ENCODE measurements at regions not wholly inside any gene's neighbourhood (a gene's known extent, or its start where the extent isn't known, plus 50 kb on each side); places are given as distances from the start of the nearest gene placed in this dataset.

DNA sequence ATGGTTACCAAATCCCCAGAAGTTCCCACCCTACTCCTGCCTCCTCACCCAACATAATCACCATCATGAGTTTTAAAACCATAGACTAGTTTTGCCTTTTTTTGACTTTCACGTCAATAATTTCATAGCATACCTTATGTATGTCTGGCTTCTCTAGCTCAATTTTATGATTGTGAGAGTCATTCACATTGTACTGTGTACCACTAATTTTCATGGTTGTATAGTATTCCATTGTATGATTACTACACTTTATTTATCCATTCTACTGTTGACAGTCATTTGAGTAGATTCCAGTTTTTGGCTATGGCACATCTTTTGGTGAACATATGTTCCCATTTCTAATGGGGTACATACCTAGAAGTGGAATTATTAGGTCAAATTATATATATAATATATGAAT lies 195.3 kb upstream of the TCF21 start:
- DNase-seq: no peak
- Histone ChIP-seq H2BK5ac (ENCODE audit: low read depth, low read length, poor library complexity) (no peak overlapping the region), H4K8ac (ENCODE audit: low read depth, low read length) (no peak overlapping the region), H2AFZ (ENCODE audit: insufficient read depth, low read length, poor library complexity) (no peak overlapping the region), H3K79me1 (ENCODE audit: low read length) (no peaks in the 10 kb centered on the region), H3K23ac (ENCODE audit: low read length) (no peak overlapping the region), H3K18ac (ENCODE audit: low read length) (no peak overlapping the region), H3K4me1 (ENCODE audit: control insufficient read depth in 1 of 2, insufficient read depth in 2 of 2, low read length in 2 of 2) (no peaks in the 10 kb centered on the region), H3K14ac (ENCODE audit: low read length) (no peak overlapping the region), H3K27ac (ENCODE audit: low read depth, low read length) (no peak overlapping the region), H4K12ac (ENCODE audit: low read depth, low read length) (no peak overlapping the region), H3K4me3 (ENCODE audit: low read depth, low read length) (no peak overlapping the region), H3K27me3 (ENCODE audit: insufficient read depth, low read length) (no peaks in the 10 kb centered on the region), H2AK5ac (ENCODE audit: low read length) (no peak overlapping the region), H4K91ac (ENCODE audit: low read depth, low read length) (no peak overlapping the region), H2BK120ac (ENCODE audit: insufficient read depth, low read length, poor library complexity) (no peak overlapping the region), H3K4ac (ENCODE audit: low read depth, low read length) (no peak overlapping the region), H3K9ac (ENCODE audit: low read length) (no peak overlapping the region), H3K4me2 (ENCODE audit: low read length) (no peak overlapping the region), H3K79me2 (ENCODE audit: control insufficient read depth, insufficient read depth, low read length, poor library complexity) (no peaks in the 10 kb centered on the region), H3K9me3 (ENCODE audit: insufficient read depth, low read depth, low read length) (no peaks in the 10 kb centered on the region), H2BK12ac (ENCODE audit: low read length) (no peak overlapping the region), H3K36me3 (ENCODE audit: control insufficient read depth in 1 of 2, insufficient read depth in 2 of 2, low read length in 2 of 2) (no peaks in the 10 kb centered on the region)
- WGBS (ENCODE audit: extremely low coverage, insufficient coverage, insufficient read length): no CpG with 5 or more reads among the region's 1 CpG

DNA sequence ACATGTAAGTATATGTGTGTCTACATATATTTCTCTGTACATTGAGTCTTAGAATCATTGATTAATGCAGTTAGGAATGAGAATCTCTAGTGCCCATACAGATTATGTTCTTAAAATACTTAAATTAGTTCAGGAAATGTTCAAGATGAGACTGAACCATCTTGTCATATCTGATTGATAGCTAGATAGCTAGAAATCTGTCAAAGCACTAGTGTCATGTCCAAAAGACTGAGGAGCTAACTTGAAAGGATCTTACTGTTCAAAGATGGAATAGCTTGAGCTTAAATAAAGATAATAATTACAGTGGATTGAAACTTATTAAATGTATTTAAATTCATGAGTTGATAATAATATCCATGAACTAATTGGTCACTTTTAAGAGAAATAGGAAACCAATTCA lies 191.7 kb upstream of the TCF21 start:
- H3K18ac ChIP-seq (ENCODE audit: low read length): no peak overlapping the region
- no peak overlapping the region for H3K23ac ChIP-seq (ENCODE audit: low read length)
- H3K9me3 ChIP-seq (ENCODE audit: insufficient read depth, low read depth, low read length): no peaks in the 10 kb centered on the region
- no peak overlapping the region for H3K4ac ChIP-seq (ENCODE audit: low read depth, low read length)
- no peaks in the 10 kb centered on the region for H3K36me3 ChIP-seq (ENCODE audit: control insufficient read depth in 1 of 2, insufficient read depth in 2 of 2, low read length in 2 of 2)
- no peak overlapping the region for H2AK5ac ChIP-seq (ENCODE audit: low read length)
- H3K79me1 ChIP-seq (ENCODE audit: low read length): no peaks in the 10 kb centered on the region
- H2BK12ac ChIP-seq (ENCODE audit: low read length): no peak overlapping the region
- no peak for DNase-seq
- H3K14ac ChIP-seq (ENCODE audit: low read length): no peak overlapping the region
- H4K91ac ChIP-seq (ENCODE audit: low read depth, low read length): no peak overlapping the region
- no peaks in the 10 kb centered on the region for H3K4me1 ChIP-seq (ENCODE audit: control insufficient read depth in 1 of 2, insufficient read depth in 2 of 2, low read length in 2 of 2)
- no peak overlapping the region for H2BK5ac ChIP-seq (ENCODE audit: low read depth, low read length, poor library complexity)
- H3K27me3 ChIP-seq (ENCODE audit: insufficient read depth, low read length): no peaks in the 10 kb centered on the region
- no peak overlapping the region for H3K4me2 ChIP-seq (ENCODE audit: low read length)
- H3K9ac ChIP-seq (ENCODE audit: low read length): no peak overlapping the region
- no peak overlapping the region for H3K27ac ChIP-seq (ENCODE audit: low read depth, low read length)
- no peak overlapping the region for H4K8ac ChIP-seq (ENCODE audit: low read depth, low read length)
- H2BK120ac ChIP-seq (ENCODE audit: insufficient read depth, low read length, poor library complexity): no peak overlapping the region
- H2AFZ ChIP-seq (ENCODE audit: insufficient read depth, low read length, poor library complexity): no peak overlapping the region
- no peaks in the 10 kb centered on the region for H3K79me2 ChIP-seq (ENCODE audit: control insufficient read depth, insufficient read depth, low read length, poor library complexity)
- no peak overlapping the region for H3K4me3 ChIP-seq (ENCODE audit: low read depth, low read length)
- no peak overlapping the region for H4K12ac ChIP-seq (ENCODE audit: low read depth, low read length)

GRCh38 chr6:133697666-133698065 lies 191.2 kb upstream of the TCF21 start:
- Histone ChIP-seq H3K4me2 (ENCODE audit: low read length) (no peak overlapping the region), H2AK5ac (ENCODE audit: low read length) (no peak overlapping the region), H3K18ac (ENCODE audit: low read length) (no peak overlapping the region), H3K9me3 (ENCODE audit: insufficient read depth, low read depth, low read length) (no peaks in the 10 kb centered on the region), H2AFZ (ENCODE audit: insufficient read depth, low read length, poor library complexity) (no peak overlapping the region), H2BK5ac (ENCODE audit: low read depth, low read length, poor library complexity) (no peak overlapping the region), H2BK12ac (ENCODE audit: low read length) (no peak overlapping the region), H3K27me3 (ENCODE audit: insufficient read depth, low read length) (no peaks in the 10 kb centered on the region), H3K9ac (ENCODE audit: low read length) (no peak overlapping the region), H3K79me1 (ENCODE audit: low read length) (no peaks in the 10 kb centered on the region), H3K4me3 (ENCODE audit: low read depth, low read length) (no peak overlapping the region), H4K8ac (ENCODE audit: low read depth, low read length) (no peak overlapping the region), H3K27ac (ENCODE audit: low read depth, low read length) (no peak overlapping the region), H3K4ac (ENCODE audit: low read depth, low read length) (no peak overlapping the region), H3K4me1 (ENCODE audit: control insufficient read depth in 1 of 2, insufficient read depth in 2 of 2, low read length in 2 of 2) (no peaks in the 10 kb centered on the region), H2BK120ac (ENCODE audit: insufficient read depth, low read length, poor library complexity) (no peak overlapping the region), H3K14ac (ENCODE audit: low read length) (no peak overlapping the region), H4K12ac (ENCODE audit: low read depth, low read length) (no peak overlapping the region), H3K79me2 (ENCODE audit: control insufficient read depth, insufficient read depth, low read length, poor library complexity) (no peaks in the 10 kb centered on the region), H3K23ac (ENCODE audit: low read length) (no peak overlapping the region), H3K36me3 (ENCODE audit: control insufficient read depth in 1 of 2, insufficient read depth in 2 of 2, low read length in 2 of 2) (no peaks in the 10 kb centered on the region), H4K91ac (ENCODE audit: low read depth, low read length) (no peak overlapping the region)
- DNase-seq: no peak
- WGBS (ENCODE audit: extremely low coverage, insufficient coverage, insufficient read length): no CpG with 5 or more reads among the region's 1 CpG

GRCh38 chr6:133698272-133698671 lies 190.6 kb upstream of the TCF21 start:
- no peak overlapping the region for H2AFZ ChIP-seq (ENCODE audit: insufficient read depth, low read length, poor library complexity)
- no peak overlapping the region for H2BK120ac ChIP-seq (ENCODE audit: insufficient read depth, low read length, poor library complexity)
- WGBS (ENCODE audit: extremely low coverage, insufficient coverage, insufficient read length): no CpG with 5 or more reads among the region's 1 CpG
- no peaks in the 10 kb centered on the region for H3K4me1 ChIP-seq (ENCODE audit: control insufficient read depth in 1 of 2, insufficient read depth in 2 of 2, low read length in 2 of 2)
- no peak overlapping the region for H2AK5ac ChIP-seq (ENCODE audit: low read length)
- no peak overlapping the region for H3K9ac ChIP-seq (ENCODE audit: low read length)
- no peak overlapping the region for H3K23ac ChIP-seq (ENCODE audit: low read length)
- no peaks in the 10 kb centered on the region for H3K79me1 ChIP-seq (ENCODE audit: low read length)
- no peak overlapping the region for H4K91ac ChIP-seq (ENCODE audit: low read depth, low read length)
- no peak overlapping the region for H4K12ac ChIP-seq (ENCODE audit: low read depth, low read length)
- no peak overlapping the region for H3K4me3 ChIP-seq (ENCODE audit: low read depth, low read length)
- H2BK12ac ChIP-seq (ENCODE audit: low read length): no peak overlapping the region
- H2BK5ac ChIP-seq (ENCODE audit: low read depth, low read length, poor library complexity): no peak overlapping the region
- H3K27me3 ChIP-seq (ENCODE audit: insufficient read depth, low read length): no peaks in the 10 kb centered on the region
- no peaks in the 10 kb centered on the region for H3K36me3 ChIP-seq (ENCODE audit: control insufficient read depth in 1 of 2, insufficient read depth in 2 of 2, low read length in 2 of 2)
- H3K18ac ChIP-seq (ENCODE audit: low read length): no peak overlapping the region
- H3K4me2 ChIP-seq (ENCODE audit: low read length): no peak overlapping the region
- no peak overlapping the region for H3K14ac ChIP-seq (ENCODE audit: low read length)
- no peaks in the 10 kb centered on the region for H3K79me2 ChIP-seq (ENCODE audit: control insufficient read depth, insufficient read depth, low read length, poor library complexity)
- DNase-seq: no peak
- no peak overlapping the region for H4K8ac ChIP-seq (ENCODE audit: low read depth, low read length)
- H3K9me3 ChIP-seq (ENCODE audit: insufficient read depth, low read depth, low read length): no peaks in the 10 kb centered on the region
- no peak overlapping the region for H3K27ac ChIP-seq (ENCODE audit: low read depth, low read length)
- H3K4ac ChIP-seq (ENCODE audit: low read depth, low read length): no peak overlapping the region
